H1 (cell line): ENCODE measurements at regions not wholly inside any gene's neighbourhood (a gene's known extent, or its start where the extent isn't known, plus 50 kb on each side); places are given as distances from the start of the nearest gene placed in this dataset.

Experiments
- CTCF ChIA-PET: fragments of 300-600 bp; sonication (Branson Sonifier 250); formaldehyde crosslinking; loops from one replicate; lab custom pipeline; 2021; ENCODE audit not compliant: partially characterized antibody; lab: Charles Lee
- POLR2A ChIA-PET: fragments of 300-600 bp; sonication (Branson Sonifier 250); formaldehyde crosslinking; loops from one replicate; lab custom pipeline; 2021; ENCODE audit warnings: inconsistent platforms; ENCODE audit not compliant: partially characterized antibody; lab: Charles Lee
- DNase-seq, 2 experiments: peaks; one replicate each; pipeline versions ENCODE4 v3.0.0 to v3.0.0-alpha.2; 2010 to 2022; ENCODE audit warnings: low spot score in 2 of 2, low read depth in 1 of 2, mixed read lengths in 1 of 2
- FAIRE-seq: peaks from 2 replicates; lab custom pipeline; 2011; peaks lifted over from hg19 to GRCh38; lab: Jason Lieb, UNC
- H2AFZ ChIP-seq: 2 replicates; pipeline ENCODE4 v1.8.1; 2012; ENCODE audit warnings: low read length, inconsistent platforms
- H2AK5ac ChIP-seq: 2 replicates; pipeline ENCODE4 v1.6.1; 2013; ENCODE audit warnings: low read depth, low read length
- H2BK120ac ChIP-seq: replicated peaks from 2 replicates; pipeline ENCODE3; 2013; ENCODE audit warnings: low read depth, low read length, inconsistent platforms
- H2BK12ac ChIP-seq: 2 replicates; pipeline ENCODE4 v1.6.1; 2013; ENCODE audit warnings: low read depth, low read length
- H2BK15ac ChIP-seq: 2 replicates; pipeline ENCODE4 v1.6.1; 2013; ENCODE audit warnings: low read length
- H2BK20ac ChIP-seq: 2 replicates; pipeline ENCODE4 v1.6.1; 2013; ENCODE audit warnings: low read length
- H2BK5ac ChIP-seq: 2 replicates; pipeline ENCODE4 v1.6.1; 2013; ENCODE audit warnings: low read depth, low read length
- H3K14ac ChIP-seq: 2 replicates; pipeline ENCODE4 v1.6.1; 2013; ENCODE audit warnings: inconsistent platforms; ENCODE audit not compliant: insufficient read length
- H3K18ac ChIP-seq: 2 replicates; pipeline ENCODE4 v1.6.1; 2013; ENCODE audit warnings: low read length; ENCODE audit errors: extremely low read depth
- H3K23ac ChIP-seq: 2 replicates; pipeline ENCODE4 v1.6.1; 2013; ENCODE audit warnings: inconsistent platforms; ENCODE audit not compliant: insufficient read length
- H3K23me2 ChIP-seq: 2 replicates; pipeline ENCODE4 v1.6.1; 2013; ENCODE audit warnings: low read depth, low read length
- H3K27ac ChIP-seq: 2 replicates; pipeline ENCODE4 v1.6.1; 2011; ENCODE audit warnings: low read depth, low read length, inconsistent platforms
- H3K27me3 ChIP-seq, 4 experiments: replicated peaks in 1 of 4; 1 replicate in 1 of 4; 2 replicates in 3 of 4; pipeline versions ENCODE4 v1.6.1 to v1.8.1; 2011 to 2013; ENCODE audit warnings: low read length in 3 of 4, mild to moderate bottlenecking in 3 of 4, inconsistent platforms in 2 of 4, mixed read lengths in 2 of 4, moderate library complexity in 1 of 4; ENCODE audit not compliant: control insufficient read depth in 3 of 4, insufficient read depth in 3 of 4; ENCODE audit errors: extremely low read depth in 1 of 4
- H3K36me3 ChIP-seq, 4 experiments: 2 replicates each; pipeline versions ENCODE4 v1.6.1 to v1.8.1; 2011 to 2013; ENCODE audit warnings: mild to moderate bottlenecking in 4 of 4, low read length in 3 of 4, moderate library complexity in 2 of 4, control low read depth in 1 of 4, inconsistent platforms in 1 of 4; ENCODE audit not compliant: insufficient read depth in 4 of 4, control insufficient read depth in 2 of 4
- H3K4ac ChIP-seq: replicated peaks from 2 replicates; pipeline ENCODE3; 2013; ENCODE audit warnings: low read length, low read depth, mixed read lengths, inconsistent platforms; ENCODE audit not compliant: insufficient read length
- H3K4me1 ChIP-seq, 4 experiments: replicated peaks in 1 of 4; 1 replicate in 1 of 4; 2 replicates in 3 of 4; pipeline versions ENCODE4 v1.6.1 to v1.8.1; 2011 to 2013; ENCODE audit warnings: low read length in 3 of 4, inconsistent platforms in 2 of 4, mixed read lengths in 1 of 4; ENCODE audit not compliant: insufficient read depth in 4 of 4, control insufficient read depth in 3 of 4
- H3K4me2 ChIP-seq, 2 experiments: 2 replicates each; pipeline versions ENCODE4 v1.6.1 to v1.8.1; 2011 to 2013; ENCODE audit warnings: low read depth in 2 of 2, low read length in 2 of 2, control low read depth in 1 of 2, inconsistent platforms in 1 of 2, mild to moderate bottlenecking in 1 of 2; ENCODE audit not compliant: insufficient read depth in 1 of 2
- H3K4me3 ChIP-seq, 4 experiments: fragments of 200-600, 300-600 bp in 1 of 4; sonication (generic), shearing (Covaris generic), sonication (Bioruptor Twin) in 1 of 4; 2 replicates each; pipeline versions ENCODE4 v1.5.1 to v1.8.1; 2011 to 2016; ENCODE audit warnings: low read length in 4 of 4, low read depth in 3 of 4, control low read depth in 2 of 4, inconsistent platforms in 2 of 4, mild to moderate bottlenecking in 2 of 4, mixed read lengths in 1 of 4, moderate library complexity in 1 of 4; ENCODE audit not compliant: insufficient read depth in 2 of 4; ENCODE audit errors: extremely low read depth in 1 of 4
- H3K56ac ChIP-seq: replicated peaks from 2 replicates; pipeline ENCODE3; 2013; ENCODE audit warnings: low read depth, mild to moderate bottlenecking, mixed read lengths, low read length, inconsistent platforms; ENCODE audit not compliant: insufficient read length
- H3K79me1 ChIP-seq: 2 replicates; pipeline ENCODE4 v1.6.1; 2013; ENCODE audit warnings: low read depth, low read length, control low read depth
- H3K79me2 ChIP-seq, 2 experiments: 2 replicates each; pipeline versions ENCODE4 v1.6.1 to v1.8.1; 2012 to 2013; ENCODE audit warnings: low read length in 2 of 2, mild to moderate bottlenecking in 2 of 2, inconsistent platforms in 1 of 2; ENCODE audit not compliant: insufficient read depth in 2 of 2, control insufficient read depth in 1 of 2
- H3K9ac ChIP-seq, 4 experiments: replicated peaks in 1 of 4; 1 replicate in 1 of 4; 2 replicates in 3 of 4; pipeline versions ENCODE4 v1.6.1 to v1.8.1; 2011 to 2013; ENCODE audit warnings: low read depth in 3 of 4, low read length in 3 of 4, control low read depth in 2 of 4, mild to moderate bottlenecking in 2 of 4, moderate library complexity in 2 of 4, inconsistent platforms in 1 of 4; ENCODE audit errors: extremely low read depth in 1 of 4
- H3K9me3 ChIP-seq, 2 experiments: 2 replicates each; pipeline versions ENCODE4 v1.6.1 to v1.8.1; 2012 to 2013; ENCODE audit warnings: mild to moderate bottlenecking in 2 of 2, moderate library complexity in 2 of 2, control low read depth in 1 of 2, inconsistent platforms in 1 of 2, low read depth in 1 of 2, low read length in 1 of 2, mixed read lengths in 1 of 2; ENCODE audit not compliant: insufficient read depth in 2 of 2
- H4K20me1 ChIP-seq, 2 experiments: replicated peaks in 1 of 2; 2 replicates each; pipeline versions ENCODE3 to v1.8.1; 2011 to 2013; ENCODE audit warnings: inconsistent platforms in 2 of 2, low read length in 2 of 2, mild to moderate bottlenecking in 1 of 2; ENCODE audit not compliant: insufficient read depth in 2 of 2, control insufficient read depth in 1 of 2
- H4K5ac ChIP-seq: 2 replicates; pipeline ENCODE4 v1.6.1; 2013; ENCODE audit warnings: low read length, low read depth, mixed read lengths, inconsistent platforms; ENCODE audit not compliant: insufficient read length
- H4K8ac ChIP-seq: 2 replicates; pipeline ENCODE4 v1.8.0; 2013; ENCODE audit warnings: mild to moderate bottlenecking, moderate library complexity, low read length, inconsistent platforms; ENCODE audit not compliant: insufficient read depth; ENCODE audit errors: extremely low read depth
- H4K91ac ChIP-seq: replicated peaks from 2 replicates; pipeline ENCODE3; 2013; ENCODE audit warnings: low read length, mixed read lengths, inconsistent platforms; ENCODE audit not compliant: insufficient read length
- BRCA1 ChIP-seq: IDR thresholded peaks from 2 replicates; pipeline ENCODE4 v1.6.1; 2012; ENCODE audit warnings: low read depth, low read length, improper control_type of control experiment
- HDAC6 ChIP-seq: IDR thresholded peaks from one replicate; pipeline ENCODE4 v1.7.1; 2012; ENCODE audit warnings: low read depth, mild to moderate bottlenecking, inconsistent platforms, low read length, moderate library complexity
- KDM5A ChIP-seq: fragments of 200-600 bp; IDR thresholded peaks from 2 replicates; pipeline ENCODE4 v1.7.1; 2012; ENCODE audit warnings: mild to moderate bottlenecking, low read length, inconsistent platforms, mixed read lengths
- SP1 ChIP-seq: IDR thresholded peaks from 2 replicates; pipeline ENCODE4 v1.6.1; 2011; ENCODE audit warnings: low read depth, low read length
- SUZ12 ChIP-seq: fragments of 200-600 bp; sonication (generic); IDR thresholded peaks from 2 replicates; pipeline ENCODE4 v1.6.1; 2012; ENCODE audit warnings: mild to moderate bottlenecking, inconsistent platforms, low read length, moderate library complexity, mixed read lengths
- TAF1 ChIP-seq: IDR thresholded peaks from 2 replicates; pipeline ENCODE4 v1.6.1; 2011; ENCODE audit warnings: mild to moderate bottlenecking, low read depth, low read length
- WGBS, 2 experiments: shearing (Covaris generic) in 1 of 2; methylation state at CpG; one replicate each; pipeline versions ENCODE4 v1.1.6 to v1.1.7; 2013 to 2015; ENCODE audit warnings: low lambda C conversion rate in 2 of 2, mixed read lengths in 2 of 2, inconsistent platforms in 1 of 2, low coverage in 1 of 2, missing lambda C conversion rate in 1 of 2; ENCODE audit not compliant: insufficient replicate concordance in 2 of 2, insufficient coverage in 1 of 2, insufficient read length in 1 of 2; ENCODE audit errors: extremely low coverage in 1 of 2, missing lambda C conversion rate in 1 of 2; 5-methylcytosine and 5-hydroxymethylcytosine counted together
- TF ChIP-seq, protein P1 (sequence below): IDR thresholded peaks from 2 replicates; pipeline ENCODE4 v1.6.1; 2012; ENCODE audit warnings: low read length, inconsistent platforms

DNA sequence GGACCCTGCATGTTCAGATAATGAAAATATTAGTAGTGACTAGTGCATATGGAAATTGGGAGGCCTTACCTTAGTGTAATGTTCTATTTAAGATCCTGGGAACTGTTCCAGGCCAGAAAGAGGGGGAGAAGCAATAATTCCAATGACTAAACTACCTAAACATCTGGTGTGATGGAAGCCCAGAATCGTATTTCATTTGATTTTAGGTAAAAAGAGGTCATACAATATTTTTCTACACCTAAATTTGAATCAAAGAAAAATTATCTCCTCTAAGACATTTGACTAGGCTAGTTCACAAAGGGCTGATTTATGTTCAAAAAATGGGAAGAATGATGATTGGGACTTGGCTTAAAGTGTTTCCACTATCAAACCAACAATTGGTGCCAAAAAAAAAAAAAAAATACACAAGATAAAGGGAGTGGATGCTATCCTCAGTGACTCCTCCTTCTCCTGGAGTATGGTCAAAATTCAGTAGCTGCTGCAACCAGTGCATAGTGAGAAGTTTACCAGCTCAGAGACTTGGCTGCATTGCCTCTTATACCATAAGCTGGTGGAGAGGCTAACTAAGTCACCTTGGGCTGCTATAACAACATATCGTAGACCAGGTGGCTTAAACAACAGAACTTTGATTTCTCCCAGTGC lies 1038.3 kb upstream of the ACVR2A start:
- 97% methylated on average over 2 of the region's 2 CpGs; no CpG with 5 or more reads in 1 of the 2 experiments for WGBS, 2 experiments
- H3K14ac ChIP-seq, result no peak overlapping the region
- no peaks in the 10 kb centered on the region; a peak in 1 of 7 replicates for H3K4me1 ChIP-seq
- H2BK12ac ChIP-seq, result no peak overlapping the region
- H3K23me2 ChIP-seq, result no peaks in the 10 kb centered on the region
- no peak overlapping the region for H3K4me3 ChIP-seq
- no peak for DNase-seq
- H3K9ac ChIP-seq, result no peak overlapping the region
- H4K20me1 ChIP-seq, result no peaks in the 10 kb centered on the region
- no peak overlapping the region for H3K18ac ChIP-seq
- no peak overlapping the region for H3K4ac ChIP-seq
- H3K56ac ChIP-seq, result no peak overlapping the region
- H2BK120ac ChIP-seq, result no peak overlapping the region
- ChIA-PET POLR2A (no interaction called here), CTCF (no interaction called here)
- no peak overlapping the region for H3K23ac ChIP-seq
- no peaks in the 10 kb centered on the region for H3K36me3 ChIP-seq
- H2BK15ac ChIP-seq, result no peak overlapping the region
- H4K5ac ChIP-seq, result no peak overlapping the region
- H3K4me2 ChIP-seq, result no peak overlapping the region
- H3K27me3 ChIP-seq, result no peaks in the 10 kb centered on the region
- H2BK5ac ChIP-seq, result no peak overlapping the region
- no peak overlapping the region for H2AK5ac ChIP-seq
- no peak overlapping the region for H2AFZ ChIP-seq
- no peak overlapping the region for H4K91ac ChIP-seq
- no peaks in the 10 kb centered on the region for H3K79me1 ChIP-seq
- H3K9me3 ChIP-seq, result no peaks in the 10 kb centered on the region
- H4K8ac ChIP-seq, result no peak overlapping the region
- H2BK20ac ChIP-seq, result no peak overlapping the region
- no peaks in the 10 kb centered on the region for H3K79me2 ChIP-seq
- H3K27ac ChIP-seq, result no peak overlapping the region
- no peak for FAIRE-seq
- TF ChIP-seq, protein P1, sequence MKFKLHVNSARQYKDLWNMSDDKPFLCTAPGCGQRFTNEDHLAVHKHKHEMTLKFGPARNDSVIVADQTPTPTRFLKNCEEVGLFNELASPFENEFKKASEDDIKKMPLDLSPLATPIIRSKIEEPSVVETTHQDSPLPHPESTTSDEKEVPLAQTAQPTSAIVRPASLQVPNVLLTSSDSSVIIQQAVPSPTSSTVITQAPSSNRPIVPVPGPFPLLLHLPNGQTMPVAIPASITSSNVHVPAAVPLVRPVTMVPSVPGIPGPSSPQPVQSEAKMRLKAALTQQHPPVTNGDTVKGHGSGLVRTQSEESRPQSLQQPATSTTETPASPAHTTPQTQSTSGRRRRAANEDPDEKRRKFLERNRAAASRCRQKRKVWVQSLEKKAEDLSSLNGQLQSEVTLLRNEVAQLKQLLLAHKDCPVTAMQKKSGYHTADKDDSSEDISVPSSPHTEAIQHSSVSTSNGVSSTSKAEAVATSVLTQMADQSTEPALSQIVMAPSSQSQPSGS, result no peak
- TF ChIP-seq SUZ12, result no peak
- TF ChIP-seq BRCA1, result no peak
- TF ChIP-seq TAF1, result no peak
- no peak for TF ChIP-seq HDAC6
- no peak for TF ChIP-seq SP1
- no peak for TF ChIP-seq KDM5A
